Calu3 (cell line): ENCODE measurements at regions not wholly inside any gene's neighbourhood (a gene's known extent, or its start where the extent isn't known, plus 50 kb on each side); places are given as distances from the start of the nearest gene placed in this dataset.
"Not testable (repeated sequence)": the region's sequence is repeated elsewhere in the genome, so short reads cannot be mapped to it uniquely, and the experiment has no call there.

ENCODE experiments used
- BruUV-seq: library from RNA; stranded (reverse); fragments of 400-500 nt; replicated peaks from 2 replicates; lab custom pipeline; 2021; lab: Mats Ljungman, UMichigan
- CTCF ChIA-PET: fragments of 300-600 bp; sonication (Branson Sonifier 250); formaldehyde crosslinking; loops from one replicate; lab custom pipeline; 2022; ENCODE audit warnings: antibody characterized with exemption; lab: Charles Lee
- DNase-seq: peaks from one replicate; pipeline ENCODE4 v3.0.0; 2022
- H3K27ac Mint-ChIP-seq: one replicate; pipeline ENCODE4 v1.8.0; 2022; ENCODE audit warnings: mixed read lengths; ENCODE audit not compliant: unreplicated experiment
- H3K27me3 Mint-ChIP-seq: one replicate; pipeline ENCODE4 v1.8.0; 2022; ENCODE audit warnings: mixed read lengths; ENCODE audit not compliant: unreplicated experiment
- H3K36me3 Mint-ChIP-seq: one replicate; pipeline ENCODE4 v1.8.0; 2022; ENCODE audit warnings: mild to moderate bottlenecking, moderate library complexity, mixed read lengths; ENCODE audit not compliant: insufficient read depth, unreplicated experiment
- H3K4me1 Mint-ChIP-seq: one replicate; pipeline ENCODE4 v1.8.0; 2022; ENCODE audit warnings: mild to moderate bottlenecking, low read depth, mixed read lengths; ENCODE audit not compliant: unreplicated experiment
- H3K4me3 Mint-ChIP-seq: one replicate; pipeline ENCODE4 v1.8.0; 2022; ENCODE audit warnings: mild to moderate bottlenecking, low read depth, moderate library complexity, mixed read lengths; ENCODE audit not compliant: unreplicated experiment
- H3K9me3 Mint-ChIP-seq: one replicate; pipeline ENCODE4 v1.8.0; 2022; ENCODE audit warnings: low read depth, mixed read lengths; ENCODE audit not compliant: unreplicated experiment
- CTCF ChIP-seq: fragments of 200-600 bp; IDR thresholded peaks from one replicate; pipeline ENCODE4 v1.8.0; 2022; ENCODE audit warnings: antibody characterized with exemption; ENCODE audit not compliant: unreplicated experiment
- intact Hi-C: fragments of 100-400 bp; cut with micrococcal nuclease; formaldehyde crosslinking; loops from one replicate; pipeline ENCODE4 v1.10.0; 2022; ENCODE audit not compliant: unreplicated experiment

GRCh38 chr14:53399057-53399456 lies 245.9 kb upstream of the DDHD1 start:
- H3K27me3 Mint-ChIP-seq = peaks cover 52% of the 10 kb centered on the region
- no TSS peak for BruUV-seq
- no peak for TF ChIP-seq CTCF
- H3K36me3 Mint-ChIP-seq = no peaks in the 10 kb centered on the region
- no peak overlapping the region for H3K27ac Mint-ChIP-seq
- no peak for DNase-seq
- intact Hi-C loops = no loop called here
- no peaks in the 10 kb centered on the region for H3K9me3 Mint-ChIP-seq
- no peaks in the 10 kb centered on the region for H3K4me1 Mint-ChIP-seq
- no peak overlapping the region for H3K4me3 Mint-ChIP-seq
- CTCF ChIA-PET = interaction anchor here (0.6 kb wide), 3 partner anchors 60 to 1167 kb away, joined by 3 to 5 read pairs (median 3); no protein-coding TSS in a partner anchor

GRCh38 chr14:53398616-53399015 lies 245.5 kb upstream of the DDHD1 start:
- CTCF ChIA-PET = interaction anchor here (0.6 kb wide), 2 partner anchors 59 to 1167 kb away, joined by 3 to 5 read pairs; no protein-coding TSS in a partner anchor
- H3K36me3 Mint-ChIP-seq = no peaks in the 10 kb centered on the region
- peaks cover 52% of the 10 kb centered on the region for H3K27me3 Mint-ChIP-seq
- no peaks in the 10 kb centered on the region for H3K4me1 Mint-ChIP-seq
- DNase-seq = no peak
- BruUV-seq = no TSS peak
- H3K9me3 Mint-ChIP-seq = no peaks in the 10 kb centered on the region
- no peak overlapping the region for H3K4me3 Mint-ChIP-seq
- no peak for TF ChIP-seq CTCF
- intact Hi-C loops = no loop called here
- H3K27ac Mint-ChIP-seq = no peak overlapping the region

GRCh38 chr14:53395267-53395666 lies 242.1 kb upstream of the DDHD1 start:
- H3K9me3 Mint-ChIP-seq, CTCF ChIA-PET, DNase-seq, H3K27ac Mint-ChIP-seq, H3K4me3 Mint-ChIP-seq, H3K36me3 Mint-ChIP-seq, BruUV-seq, H3K4me1 Mint-ChIP-seq, intact Hi-C loops: not testable (repeated sequence)
- peaks cover 45% of the 10 kb centered on the region for H3K27me3 Mint-ChIP-seq

GRCh38 chr14:53391631-53392285 lies 238.6 kb upstream of the DDHD1 start:
- CTCF ChIA-PET = no interaction called here
- DNase-seq = no peak
- BruUV-seq = no TSS peak
- Mint-ChIP-seq H3K4me1 (no peaks in the 10 kb centered on the region), H3K27me3 (peaks cover 62% of the 10 kb centered on the region), H3K9me3 (no peaks in the 10 kb centered on the region), H3K27ac (no peak overlapping the region), H3K36me3 (no peaks in the 10 kb centered on the region), H3K4me3 (no peak overlapping the region)
- no peak for TF ChIP-seq CTCF
- intact Hi-C loops = no loop called here

GRCh38 chr14:53391156-53391555 lies 238.0 kb upstream of the DDHD1 start:
- no peak for TF ChIP-seq CTCF
- no TSS peak for BruUV-seq
- no peak for DNase-seq
- no peaks in the 10 kb centered on the region for H3K9me3 Mint-ChIP-seq
- CTCF ChIA-PET = no interaction called here
- no peak overlapping the region for H3K4me3 Mint-ChIP-seq
- no peaks in the 10 kb centered on the region for H3K4me1 Mint-ChIP-seq
- intact Hi-C loops = no loop called here
- no peak overlapping the region for H3K27ac Mint-ChIP-seq
- H3K27me3 Mint-ChIP-seq = peaks cover 61% of the 10 kb centered on the region
- H3K36me3 Mint-ChIP-seq = no peaks in the 10 kb centered on the region
